Transverse colon (tissue), 3 donors: ENCODE measurements at regions not wholly inside any gene's neighbourhood (a gene's known extent, or its start where the extent isn't known, plus 50 kb on each side); places are given as distances from the start of the nearest gene placed in this dataset.

Experiments
- POLR2A ChIP-seq: fragments of 450-650 bp; IDR thresholded peaks from one replicate; pipeline ENCODE4 v1.6.1; 2016; ENCODE audit warnings: antibody characterized with exemption, mild to moderate bottlenecking, moderate library complexity
- POLR2AphosphoS5 ChIP-seq, 3 donors: sonication (generic); formaldehyde crosslinking; IDR thresholded peaks; one replicate each; pipeline ENCODE4 v1.6.1; 2016; ENCODE audit warnings: antibody characterized with exemption in 3 of 3

GRCh38 chr6:99668036-99668705 lies 61.5 kb downstream of the PRDM13 start:
- no peak for TF ChIP-seq POLR2AphosphoS5 (IDR thresholded peaks at IDR 0.05)
- TF ChIP-seq POLR2A = no peak
